HG03460 (cell line): ENCODE measurements at regions not wholly inside any gene's neighbourhood (a gene's known extent, or its start where the extent isn't known, plus 50 kb on each side); places are given as distances from the start of the nearest gene placed in this dataset.
"Not testable (repeated sequence)": the region's sequence is repeated elsewhere in the genome, so short reads cannot be mapped to it uniquely, and the experiment has no call there.

ENCODE experiments used
- ATAC-seq: cut with Tn5 transposase; IDR thresholded peaks from one replicate; pipeline ENCODE4 v1.9.1; 2021; ENCODE audit not compliant: unreplicated experiment

DNA sequence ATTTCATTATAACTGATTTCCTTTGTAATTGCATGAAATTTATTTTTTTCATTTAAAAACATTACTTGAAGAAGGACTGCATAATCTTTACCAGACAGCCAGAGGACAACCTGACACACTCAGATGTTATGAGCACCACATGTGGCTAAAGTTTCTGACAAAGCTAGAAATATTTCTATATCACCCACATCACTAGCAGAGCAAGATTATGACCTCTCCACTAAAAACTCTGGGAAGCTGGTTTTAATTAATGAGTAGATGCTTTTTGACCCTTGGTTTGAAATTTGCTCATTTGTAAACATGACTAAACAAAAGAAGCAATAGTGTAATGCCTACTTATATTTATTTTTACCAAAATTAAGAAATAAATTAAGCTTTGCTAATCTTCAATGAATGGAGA lies 661.5 kb upstream of the EPHA5 start:
- ATAC-seq = no peak

DNA sequence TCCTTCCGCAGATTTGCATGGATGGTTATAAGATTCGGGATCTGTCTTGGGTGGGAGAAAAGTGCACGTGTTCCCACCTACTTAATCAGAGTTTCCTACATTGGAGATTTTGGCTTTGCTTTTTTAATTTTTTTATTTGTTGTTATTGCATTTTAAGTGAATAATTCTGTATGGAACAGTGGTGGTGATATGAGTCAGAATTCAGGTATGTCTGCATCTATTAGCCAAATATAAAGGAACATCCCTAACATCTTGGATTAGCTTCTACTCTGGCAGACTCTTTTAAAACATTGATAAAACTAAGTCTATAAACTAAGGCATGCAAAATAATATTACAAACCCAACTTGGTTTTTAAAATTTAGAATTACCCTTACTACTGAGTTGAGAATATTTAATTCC lies 659.8 kb upstream of the EPHA5 start:
- ATAC-seq = no peak

DNA sequence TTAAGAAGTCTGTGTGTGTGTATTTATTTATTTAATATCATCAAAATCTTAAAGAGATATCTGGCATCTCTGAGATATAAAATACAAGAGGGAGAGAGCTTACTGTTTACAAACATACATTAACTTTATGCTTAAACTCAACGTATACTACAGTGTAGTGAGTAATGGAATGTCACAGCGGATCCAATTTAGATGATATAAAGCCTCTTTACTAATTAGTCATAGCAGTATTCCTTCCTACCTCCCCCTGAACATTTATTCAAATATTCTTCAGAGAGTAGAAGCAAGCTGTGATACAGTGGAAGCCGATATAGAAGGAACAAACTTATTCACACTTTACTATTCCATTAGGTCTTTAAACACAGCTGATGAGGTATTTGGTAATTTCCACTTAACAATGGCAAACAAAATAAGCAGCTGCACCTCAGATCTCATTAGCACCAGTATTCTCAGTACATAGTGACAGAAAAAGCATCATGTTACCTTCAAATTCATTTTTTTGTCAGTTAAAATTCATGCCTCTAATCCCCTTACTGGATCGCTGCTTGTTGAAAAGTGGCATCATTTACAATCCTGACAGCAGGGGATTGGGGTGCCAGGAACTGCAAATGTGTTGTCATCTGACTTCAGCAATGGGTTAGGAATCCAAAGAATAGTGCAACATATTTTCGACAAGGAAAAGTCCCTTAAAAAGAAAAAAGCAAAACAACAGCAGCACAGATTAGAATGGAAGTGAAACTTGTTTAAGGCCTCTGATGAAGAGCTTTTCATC lies 658.7 kb upstream of the EPHA5 start:
- no peak for ATAC-seq

DNA sequence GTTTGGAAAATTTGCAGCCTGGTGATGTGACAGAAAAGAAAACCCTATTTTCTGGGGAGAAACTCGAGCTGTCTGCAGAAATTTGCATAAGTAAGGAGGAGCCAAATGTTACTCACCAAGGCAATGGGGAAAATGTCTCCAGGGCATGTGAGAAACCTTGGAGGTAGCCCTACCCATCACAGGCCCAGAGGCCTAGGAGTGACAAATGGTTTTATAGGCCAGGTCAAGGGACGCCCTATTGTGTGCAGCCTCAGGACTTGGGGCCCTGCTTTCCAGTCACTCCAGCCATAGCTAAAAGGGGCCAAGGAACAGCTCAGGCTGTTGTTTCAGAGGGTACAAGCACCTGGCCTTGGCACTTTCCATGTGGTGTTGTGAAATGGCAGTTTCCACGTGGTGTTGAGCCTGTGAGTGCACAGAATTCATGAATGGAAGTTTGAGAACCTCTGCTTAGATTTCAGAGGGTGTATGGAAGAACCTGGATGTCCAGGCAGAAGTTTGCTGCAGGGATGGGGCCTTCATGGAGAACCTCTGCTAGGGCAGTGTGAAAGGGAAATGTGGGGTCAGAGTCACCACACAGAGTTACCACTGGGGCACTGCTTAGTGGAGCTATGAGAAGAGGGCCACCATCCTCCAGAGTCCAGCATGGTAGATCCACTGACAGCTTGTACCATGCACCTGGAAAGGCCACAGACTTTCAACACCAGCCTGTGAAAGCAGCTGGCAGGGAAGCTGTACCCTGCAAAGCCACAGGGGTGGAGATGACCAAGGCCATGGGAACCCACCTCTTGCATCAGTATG lies 637.6 kb upstream of the EPHA5 start:
- ATAC-seq = no peak

- no peak for ATAC-seq
These were observed 630.1 kb upstream of the EPHA5 start for GRCh38 chr4:66300336-66300934.

DNA sequence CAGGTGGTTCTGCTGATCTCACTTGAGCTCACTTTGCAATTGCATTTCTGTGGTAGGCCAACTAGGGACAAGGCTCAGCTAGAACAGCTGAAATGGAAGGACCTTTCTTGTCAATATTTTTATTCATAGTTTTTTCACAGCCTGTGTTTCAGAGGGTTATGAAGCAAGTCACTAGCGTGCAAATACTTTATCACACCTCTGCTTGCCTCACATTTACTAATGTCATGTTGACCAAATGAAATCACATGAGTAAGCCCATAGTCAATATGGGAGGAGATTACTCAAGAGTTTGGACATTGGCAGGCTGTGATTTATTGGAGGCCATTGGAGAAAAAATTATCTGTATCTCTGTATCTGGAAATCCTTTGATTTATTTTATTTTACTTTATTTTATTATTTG lies 628.3 kb upstream of the EPHA5 start:
- ATAC-seq = no peak

GRCh38 chr4:66297703-66298102 lies 627.4 kb upstream of the EPHA5 start:
- ATAC-seq = no peak

DNA sequence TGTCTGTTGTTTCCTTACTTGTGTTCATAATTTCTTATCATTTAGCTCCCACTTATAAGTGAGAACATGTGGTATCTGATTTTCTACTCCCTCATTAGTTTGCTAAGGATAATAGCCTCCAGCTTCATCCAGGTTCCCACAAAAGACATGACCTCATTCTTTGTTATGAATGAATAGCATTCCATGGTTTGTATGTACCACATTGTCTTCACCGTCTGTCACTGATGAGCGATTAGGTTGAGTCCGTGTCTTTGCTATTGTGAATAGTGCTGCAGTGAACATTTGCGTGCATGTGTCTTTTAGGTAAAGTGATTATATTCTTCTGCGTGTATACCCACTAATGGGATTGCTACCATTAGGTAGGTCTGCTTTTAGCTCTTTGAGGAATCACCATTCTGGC lies 624.3 kb upstream of the EPHA5 start:
- ATAC-seq = no peak

- no peak for ATAC-seq
These were observed 614.7 kb upstream of the EPHA5 start for GRCh38 chr4:66284991-66285451.

DNA sequence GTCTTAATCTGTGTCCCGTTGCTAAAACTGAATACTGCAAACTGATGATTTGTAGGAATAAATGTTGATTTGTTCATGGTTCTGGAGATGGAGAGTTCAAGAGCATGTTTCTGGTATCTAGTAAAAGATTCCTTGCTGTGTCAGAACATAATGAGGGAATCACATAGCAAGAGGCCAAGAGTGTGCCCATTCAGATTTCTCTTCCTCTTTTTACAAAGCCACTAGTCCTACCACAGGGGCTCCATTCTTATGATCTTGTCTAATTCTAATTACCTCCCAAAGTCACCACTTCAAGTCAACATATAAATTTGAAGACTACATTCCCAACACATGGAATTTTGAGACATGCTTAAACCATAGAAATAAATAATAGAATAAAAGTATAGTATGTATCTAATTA lies 608.8 kb upstream of the EPHA5 start:
- no peak for ATAC-seq

GRCh38 chr4:66275411-66276038 lies 605.2 kb upstream of the EPHA5 start:
- ATAC-seq = no peak

- no peak for ATAC-seq
These were observed 602.8 kb upstream of the EPHA5 start for GRCh38 chr4:66273110-66273509.

DNA sequence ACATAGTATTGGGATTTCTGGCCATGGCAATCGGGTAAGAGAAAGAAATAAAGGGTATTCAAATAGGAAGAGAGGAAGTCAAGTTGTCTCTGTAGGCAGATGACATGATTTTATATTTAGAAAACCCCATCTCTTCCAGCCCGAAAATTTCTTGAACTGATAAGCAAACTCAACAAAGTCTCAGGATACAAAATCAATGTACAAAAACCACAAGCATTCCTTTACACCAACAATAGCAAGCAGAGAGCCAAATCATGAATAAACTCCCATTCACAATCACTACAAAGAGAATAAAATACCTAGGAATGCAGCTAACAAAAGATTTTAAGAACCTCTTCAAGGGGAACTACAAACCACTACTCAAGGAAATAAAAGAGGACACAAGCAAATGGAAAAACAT lies 600.1 kb upstream of the EPHA5 start:
- not testable (repeated sequence) for ATAC-seq

- ATAC-seq = not testable (repeated sequence)
These were observed 596.3 kb upstream of the EPHA5 start for GRCh38 chr4:66266554-66266953.

DNA sequence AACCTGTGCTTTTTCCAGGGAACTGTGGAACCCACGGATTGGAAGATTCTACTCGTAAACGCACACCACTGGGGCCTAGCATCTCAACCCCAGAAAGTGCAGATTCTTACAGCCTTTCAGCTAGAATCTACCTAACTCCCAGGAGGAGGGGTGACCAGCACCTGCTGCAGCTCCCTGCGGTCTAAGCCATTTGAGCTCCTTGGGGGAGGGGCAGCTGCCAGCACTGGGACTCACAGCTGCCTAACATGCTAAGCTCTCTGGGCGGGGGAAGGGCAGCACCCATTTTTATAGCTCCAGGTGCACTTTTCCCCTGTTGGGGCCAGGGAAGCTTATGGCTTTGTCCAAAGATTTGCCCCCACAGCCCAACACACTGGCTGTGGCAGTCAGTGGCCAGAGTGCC lies 595.7 kb upstream of the EPHA5 start:
- ATAC-seq = no peak

GRCh38 chr4:66252291-66252690 lies 582.0 kb upstream of the EPHA5 start:
- ATAC-seq = no peak

- ATAC-seq = no peak
These were observed 576.4 kb upstream of the EPHA5 start for GRCh38 chr4:66246643-66247042.

GRCh38 chr4:66235876-66236275 lies 565.6 kb upstream of the EPHA5 start:
- ATAC-seq = no peak

DNA sequence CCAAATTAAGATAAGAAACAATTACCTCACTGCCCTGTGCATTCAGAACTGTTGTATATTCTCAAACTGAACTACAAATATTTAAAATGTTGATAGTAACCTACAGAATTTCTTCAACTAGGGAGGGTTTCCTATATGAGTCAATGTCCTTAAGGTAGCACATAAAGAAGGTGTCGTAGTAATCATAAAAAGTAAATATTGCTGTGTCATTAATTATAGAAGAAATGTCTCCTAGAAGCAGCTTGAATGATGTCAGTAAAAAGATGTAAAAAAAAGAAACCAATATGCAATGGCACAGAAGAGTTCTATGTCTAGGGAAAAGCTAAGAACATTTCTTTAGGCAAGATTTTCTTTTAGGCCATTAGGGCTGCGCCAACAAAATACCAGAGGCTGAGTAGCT lies 559.6 kb upstream of the EPHA5 start:
- no peak for ATAC-seq

GRCh38 chr4:66225539-66225938 lies 555.2 kb upstream of the EPHA5 start:
- no peak for ATAC-seq

- ATAC-seq = no peak
These were observed 552.9 kb upstream of the EPHA5 start for GRCh38 chr4:66223068-66223703.
